NCI-H446 treated with DMSO at 0.1 percent for 48 hours (cell line): ENCODE measurements at regions not wholly inside any gene's neighbourhood (a gene's known extent, or its start where the extent isn't known, plus 50 kb on each side); places are given as distances from the start of the nearest gene placed in this dataset.

Experiments
- DNase-seq: peaks from one replicate; lab custom pipeline; 2025; lab: John Stamatoyannopoulos, UW

DNA sequence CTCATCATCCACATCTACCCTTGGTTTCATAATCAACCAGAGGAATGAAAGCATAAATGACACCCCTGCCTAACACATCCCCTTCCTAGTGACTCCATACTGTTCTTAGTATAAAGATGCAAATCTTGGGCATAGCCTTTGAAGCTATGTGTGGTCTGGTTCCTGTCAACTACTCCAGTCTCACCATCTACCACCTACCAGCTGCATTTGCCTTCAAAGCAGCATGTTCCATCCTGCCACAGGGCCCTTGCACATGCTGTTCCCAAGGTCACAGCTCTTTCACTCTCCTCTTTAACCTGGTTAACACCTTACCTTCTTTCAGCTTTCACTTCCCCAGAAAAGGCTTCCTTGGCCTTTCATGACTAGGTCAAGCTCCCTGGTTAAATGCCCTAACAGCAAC, 62.3 kb upstream of the ARHGEF3 start:
- DNase-seq: no peak

DNA sequence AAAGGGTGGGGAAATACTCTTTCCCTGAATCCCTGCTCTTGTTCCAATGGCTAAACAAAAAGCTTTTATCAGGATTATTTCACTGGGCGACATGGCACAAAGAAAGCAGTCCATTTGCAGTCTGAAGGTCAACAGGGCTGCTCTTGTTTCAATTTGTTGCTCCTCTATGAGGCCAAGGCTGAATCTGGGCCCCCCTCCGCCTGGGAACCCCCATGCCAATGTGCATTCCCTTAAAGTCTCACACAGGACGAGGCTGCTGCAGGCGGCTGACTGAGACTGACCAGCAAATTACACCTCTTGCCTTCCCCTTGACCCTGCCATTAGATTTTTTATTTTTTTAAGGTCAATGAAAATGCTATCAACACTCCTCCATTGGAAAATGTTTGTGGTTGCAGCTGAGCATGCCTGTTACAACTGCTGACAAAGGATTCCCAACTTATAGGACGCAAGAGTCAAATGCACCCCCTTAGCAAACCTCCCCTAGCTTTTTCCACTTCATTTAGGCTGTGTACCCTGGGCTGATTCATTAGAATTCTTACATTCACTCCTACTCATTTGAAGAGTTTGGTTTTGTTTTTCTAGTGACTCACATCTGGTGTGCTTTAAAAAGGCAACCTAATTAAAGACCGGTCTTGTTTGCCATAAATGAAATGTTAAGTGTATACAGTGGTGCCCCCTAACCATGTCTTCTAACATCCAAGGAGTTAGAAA, 60.8 kb upstream of the ARHGEF3 start:
- no peak for DNase-seq

DNA sequence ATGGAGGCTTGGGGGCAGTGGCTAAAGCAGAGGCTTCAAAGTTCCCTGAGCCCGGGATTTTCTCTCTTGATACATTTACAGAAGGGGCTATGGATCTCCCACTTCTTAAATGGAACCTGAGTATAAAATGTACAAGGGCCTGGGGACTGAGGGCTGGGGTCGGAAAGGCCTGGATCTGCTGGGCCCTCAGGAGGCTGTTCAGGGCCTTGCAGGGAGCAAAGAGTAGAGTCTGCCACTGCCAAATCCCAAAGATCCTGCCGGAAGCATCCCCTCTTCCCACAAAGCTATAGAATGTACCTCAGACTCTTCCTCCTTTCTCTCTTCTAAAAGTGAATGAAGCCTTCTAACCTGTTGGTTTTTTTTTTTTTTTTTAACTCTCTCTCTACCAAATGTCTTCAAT, 59.8 kb upstream of the ARHGEF3 start:
- no peak for DNase-seq

DNA sequence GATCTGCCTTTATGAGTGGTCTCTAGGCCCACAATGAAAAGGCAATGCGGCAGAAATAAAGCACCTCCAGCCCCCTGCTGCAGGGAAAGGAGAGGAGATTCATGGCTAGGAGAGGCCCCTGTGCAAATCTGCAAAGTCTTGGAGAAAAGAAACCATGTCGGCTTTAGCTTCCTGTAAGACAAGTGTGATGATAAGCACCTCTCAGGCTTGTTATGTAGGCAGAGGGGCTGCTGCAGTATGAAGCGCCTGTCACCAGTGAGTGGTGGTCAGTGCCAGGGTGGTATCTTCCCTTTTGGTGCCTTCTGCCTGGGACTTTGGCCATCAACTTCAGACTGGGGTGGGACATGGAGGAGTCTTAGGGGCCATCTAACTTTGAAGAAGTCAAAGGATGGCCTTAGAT, 59.2 kb upstream of the ARHGEF3 start:
- DNase-seq: no peak

DNA sequence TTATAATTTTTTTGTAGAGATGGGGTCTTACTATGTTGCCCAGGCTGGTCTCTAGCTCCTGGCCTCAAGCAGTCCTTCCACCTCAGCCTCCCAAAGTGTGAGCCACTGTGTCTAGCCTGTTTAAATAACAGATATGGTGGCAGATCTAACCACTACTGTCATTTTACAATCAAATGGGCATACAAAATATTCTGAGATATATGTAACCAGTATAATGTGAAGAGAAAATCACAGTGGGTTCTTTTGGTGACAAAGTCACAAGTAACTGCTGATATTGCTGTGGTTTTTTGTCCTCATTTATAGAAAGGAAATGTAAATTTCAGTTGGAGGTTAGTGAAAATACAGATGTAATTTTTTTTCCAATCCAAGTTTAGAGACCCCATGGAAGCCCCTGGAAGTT, 58.6 kb upstream of the ARHGEF3 start:
- DNase-seq: no peak

DNA sequence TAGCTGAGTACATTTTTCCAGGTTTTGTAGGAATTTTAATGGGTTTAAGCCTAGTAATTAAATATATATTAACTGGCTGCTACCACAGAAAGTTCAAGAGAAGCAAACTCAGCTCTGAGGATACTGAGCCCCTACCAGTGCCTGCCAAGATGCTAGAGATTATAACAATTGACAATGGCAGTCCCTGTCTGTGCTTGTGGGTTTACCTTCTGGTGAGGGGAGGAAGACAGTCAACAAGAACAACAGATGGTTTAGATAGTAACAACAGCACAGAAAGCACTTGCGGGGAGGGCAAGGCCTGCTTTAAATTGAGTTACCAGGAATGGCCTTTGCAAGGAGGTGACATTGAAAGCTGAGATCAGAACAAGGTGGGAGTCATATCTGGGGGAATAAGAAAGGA, 56.6 kb upstream of the ARHGEF3 start:
- DNase-seq: no peak

DNA sequence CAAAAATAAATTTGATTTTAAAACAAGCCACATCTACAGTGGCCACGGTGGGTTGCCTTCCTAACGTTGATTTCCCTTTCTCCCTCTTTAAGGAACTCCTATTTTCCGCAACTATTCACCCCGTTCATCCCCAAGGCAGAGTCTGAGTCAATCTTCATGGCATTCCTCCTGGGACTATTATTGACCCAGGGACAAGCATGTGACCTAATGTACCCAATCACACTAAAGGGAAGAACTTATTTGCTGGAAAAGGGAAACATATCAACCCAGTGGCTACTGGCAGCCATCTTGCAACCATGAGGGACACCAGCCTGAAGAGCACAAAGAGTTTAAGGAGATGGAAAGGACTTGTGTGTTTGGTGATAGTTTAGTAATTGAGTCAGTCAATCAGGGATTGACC, 55.4 kb upstream of the ARHGEF3 start:
- no peak for DNase-seq

DNA sequence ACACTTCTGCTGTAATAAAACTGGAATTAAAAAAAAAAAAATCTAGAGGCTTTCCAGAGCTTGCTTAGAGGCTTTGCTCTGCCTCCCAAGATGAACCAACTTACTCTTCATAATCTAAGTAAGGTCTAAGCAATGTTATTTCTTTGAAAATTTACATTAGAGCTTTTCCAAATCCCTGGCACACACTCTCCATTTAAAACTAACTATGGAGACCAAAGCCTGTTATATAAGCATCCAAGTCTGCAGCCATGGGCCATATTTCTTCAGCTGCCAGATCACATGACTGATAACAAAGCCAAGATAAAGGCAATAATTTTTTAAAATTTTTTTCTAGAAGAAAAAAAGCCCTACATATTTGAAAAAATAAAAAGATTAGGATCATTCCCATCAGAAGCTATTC, 55.0 kb upstream of the ARHGEF3 start:
- no peak for DNase-seq

DNA sequence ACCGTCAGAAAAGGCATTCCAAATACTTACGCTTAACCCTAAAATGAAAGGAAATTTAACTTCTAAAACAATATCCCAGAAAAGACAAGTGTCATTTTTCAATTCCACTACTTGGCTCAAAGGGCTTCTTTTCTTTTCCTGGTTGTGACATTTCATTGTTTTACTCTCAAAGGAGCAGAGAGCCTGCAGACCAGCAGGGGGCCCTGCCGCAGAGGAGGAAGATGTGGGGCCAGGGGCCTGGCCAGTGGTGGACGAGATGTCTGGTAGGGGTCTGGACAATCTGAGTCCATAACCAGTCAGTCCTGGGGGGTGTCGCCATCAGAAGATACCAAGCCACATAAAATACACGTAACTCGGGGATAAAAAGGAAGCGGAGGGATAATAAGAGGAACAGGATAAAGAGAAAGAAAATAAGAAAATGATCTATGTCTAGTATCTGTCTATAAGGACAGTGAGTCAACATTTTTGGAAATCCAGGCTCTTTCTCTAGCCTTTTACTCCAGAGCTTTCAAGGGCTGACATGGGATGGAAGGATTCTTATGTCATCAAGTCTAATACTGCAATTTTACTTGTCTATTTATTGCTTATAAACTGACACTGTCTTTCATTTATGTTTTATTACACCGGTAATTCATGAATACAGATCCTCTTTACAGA, 54.2 kb upstream of the ARHGEF3 start:
- DNase-seq: no peak

DNA sequence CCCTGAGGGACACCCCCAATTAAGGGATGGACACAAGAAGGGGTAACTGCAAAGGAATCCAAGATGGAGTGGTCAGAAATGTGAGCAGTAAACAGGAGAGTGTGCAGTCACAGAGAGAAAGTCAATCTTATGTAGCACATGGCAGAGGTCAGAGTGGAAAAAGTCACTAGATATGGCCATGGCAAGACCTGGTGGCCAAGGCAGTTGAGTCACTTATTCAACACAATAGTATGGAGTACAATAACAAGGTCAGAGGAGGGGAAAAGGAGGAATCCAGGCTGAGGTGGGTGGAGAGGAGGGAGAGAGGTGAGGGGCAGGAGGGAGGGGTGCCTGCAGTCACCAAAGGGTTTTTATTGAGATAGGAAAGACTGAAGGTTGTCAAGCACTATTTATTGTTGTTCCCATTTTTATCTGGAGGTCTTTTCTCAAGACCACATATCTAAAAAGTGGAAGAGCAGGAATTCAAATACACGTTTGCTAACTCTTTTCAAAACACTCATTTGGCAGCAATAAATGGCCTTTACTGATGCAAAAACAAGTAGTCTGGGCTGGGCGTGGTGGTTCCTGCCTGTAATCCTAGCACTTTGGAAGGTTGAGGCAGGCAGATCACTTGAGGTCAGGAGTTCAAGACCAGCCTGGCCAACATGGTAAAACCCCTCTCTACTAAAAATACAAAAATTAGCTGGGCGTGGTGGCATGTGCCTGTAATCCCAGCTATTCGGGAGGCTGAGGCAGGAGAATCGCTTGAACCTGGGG, 53.3 kb upstream of the ARHGEF3 start:
- DNase-seq: no peak

DNA sequence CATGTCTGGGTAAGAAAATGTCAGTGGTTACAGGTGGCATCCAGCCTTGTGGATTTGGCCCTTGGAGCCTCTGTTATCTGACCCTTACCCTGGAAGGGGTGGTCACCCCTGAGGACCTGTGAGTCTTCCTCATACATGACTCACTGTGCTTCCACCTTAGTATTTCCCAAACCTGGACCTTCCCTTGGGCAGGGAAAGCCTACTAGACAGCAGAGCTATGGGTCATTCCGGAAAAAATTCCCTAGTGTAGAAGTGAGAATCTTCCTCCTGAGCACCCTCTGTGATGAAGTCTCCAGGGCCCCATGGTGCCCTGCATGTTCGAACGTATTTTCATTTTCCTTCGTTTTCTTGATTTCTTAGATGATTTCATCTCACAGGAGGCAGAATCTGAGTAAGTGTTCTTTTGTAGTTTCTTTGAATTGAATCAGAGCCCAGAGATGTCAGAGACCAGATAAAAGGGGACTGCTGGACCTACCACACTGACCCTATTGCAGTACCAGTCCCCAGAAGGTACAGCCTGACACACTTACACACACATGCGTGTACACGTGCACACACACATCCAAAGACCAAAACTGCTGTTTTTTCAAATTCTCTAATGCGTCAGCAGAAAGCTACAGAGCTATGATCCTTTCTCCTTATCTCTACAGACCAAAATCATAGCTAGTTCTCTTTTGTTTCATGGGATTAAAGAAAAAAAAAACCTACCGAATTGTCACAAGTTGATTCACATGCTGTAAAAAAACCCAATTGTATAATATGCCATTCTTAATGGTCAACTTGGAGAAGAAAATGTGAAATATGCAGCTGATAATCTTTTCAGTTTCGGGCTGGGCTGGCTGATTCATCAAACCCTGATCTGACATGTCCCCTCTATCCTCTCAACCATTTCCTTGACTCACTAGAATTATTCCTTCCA, 50.5 kb upstream of the ARHGEF3 start:
- no peak for DNase-seq
